ENCODE measurements at regions not wholly inside any gene's neighbourhood (a gene's known extent, or its start where the extent isn't known, plus 50 kb on each side); places are given as distances from the start of the nearest gene placed in this dataset.

DNA sequence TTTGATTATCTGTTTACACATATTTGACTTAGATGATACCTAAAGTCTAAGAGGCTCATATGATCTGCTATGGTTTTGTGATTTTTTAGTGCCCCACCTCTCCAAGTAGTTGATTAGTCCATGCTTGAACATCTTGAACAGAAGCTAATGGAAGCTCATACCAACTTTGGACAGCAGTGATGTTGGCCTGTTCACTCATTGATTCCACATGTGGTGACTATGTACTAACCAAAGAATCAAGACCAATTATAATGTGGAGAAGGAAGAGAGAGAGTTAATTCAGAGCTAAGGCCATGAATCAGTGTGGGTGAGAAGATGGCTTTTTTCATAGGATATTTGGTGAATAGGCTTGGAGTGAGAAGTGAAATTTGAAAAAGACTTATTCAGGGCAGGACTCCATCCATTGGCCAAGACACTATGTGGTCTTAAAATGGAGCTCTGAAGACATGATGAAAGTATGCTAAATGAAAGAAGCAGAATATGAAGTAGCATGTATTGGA lies 178.3 kb upstream of the TWIST2 start:
- TF ChIP-seq EP300 (IDR thresholded peaks at IDR 0.05; ENCODE audit: borderline replicate concordance), result no peak
- TF ChIP-seq, protein P1, sequence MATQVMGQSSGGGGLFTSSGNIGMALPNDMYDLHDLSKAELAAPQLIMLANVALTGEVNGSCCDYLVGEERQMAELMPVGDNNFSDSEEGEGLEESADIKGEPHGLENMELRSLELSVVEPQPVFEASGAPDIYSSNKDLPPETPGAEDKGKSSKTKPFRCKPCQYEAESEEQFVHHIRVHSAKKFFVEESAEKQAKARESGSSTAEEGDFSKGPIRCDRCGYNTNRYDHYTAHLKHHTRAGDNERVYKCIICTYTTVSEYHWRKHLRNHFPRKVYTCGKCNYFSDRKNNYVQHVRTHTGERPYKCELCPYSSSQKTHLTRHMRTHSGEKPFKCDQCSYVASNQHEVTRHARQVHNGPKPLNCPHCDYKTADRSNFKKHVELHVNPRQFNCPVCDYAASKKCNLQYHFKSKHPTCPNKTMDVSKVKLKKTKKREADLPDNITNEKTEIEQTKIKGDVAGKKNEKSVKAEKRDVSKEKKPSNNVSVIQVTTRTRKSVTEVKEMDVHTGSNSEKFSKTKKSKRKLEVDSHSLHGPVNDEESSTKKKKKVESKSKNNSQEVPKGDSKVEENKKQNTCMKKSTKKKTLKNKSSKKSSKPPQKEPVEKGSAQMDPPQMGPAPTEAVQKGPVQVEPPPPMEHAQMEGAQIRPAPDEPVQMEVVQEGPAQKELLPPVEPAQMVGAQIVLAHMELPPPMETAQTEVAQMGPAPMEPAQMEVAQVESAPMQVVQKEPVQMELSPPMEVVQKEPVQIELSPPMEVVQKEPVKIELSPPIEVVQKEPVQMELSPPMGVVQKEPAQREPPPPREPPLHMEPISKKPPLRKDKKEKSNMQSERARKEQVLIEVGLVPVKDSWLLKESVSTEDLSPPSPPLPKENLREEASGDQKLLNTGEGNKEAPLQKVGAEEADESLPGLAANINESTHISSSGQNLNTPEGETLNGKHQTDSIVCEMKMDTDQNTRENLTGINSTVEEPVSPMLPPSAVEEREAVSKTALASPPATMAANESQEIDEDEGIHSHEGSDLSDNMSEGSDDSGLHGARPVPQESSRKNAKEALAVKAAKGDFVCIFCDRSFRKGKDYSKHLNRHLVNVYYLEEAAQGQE (IDR thresholded peaks at IDR 0.05; ENCODE audit: low read depth), result no peak
- no peak for TF ChIP-seq TAF1 (IDR thresholded peaks at IDR 0.05; ENCODE audit: low read depth)
- TF ChIP-seq CEBPB (IDR thresholded peaks at IDR 0.05), result no peak
- no peak for TF ChIP-seq RAD21 (IDR thresholded peaks at IDR 0.05; ENCODE audit: low read depth)
- TF ChIP-seq, protein P2, sequence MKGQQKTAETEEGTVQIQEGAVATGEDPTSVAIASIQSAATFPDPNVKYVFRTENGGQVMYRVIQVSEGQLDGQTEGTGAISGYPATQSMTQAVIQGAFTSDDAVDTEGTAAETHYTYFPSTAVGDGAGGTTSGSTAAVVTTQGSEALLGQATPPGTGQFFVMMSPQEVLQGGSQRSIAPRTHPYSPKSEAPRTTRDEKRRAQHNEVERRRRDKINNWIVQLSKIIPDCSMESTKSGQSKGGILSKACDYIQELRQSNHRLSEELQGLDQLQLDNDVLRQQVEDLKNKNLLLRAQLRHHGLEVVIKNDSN (IDR thresholded peaks at IDR 0.05), result no peak

Measured in Ishikawa (cell line).